ENCODE measurements at regions not wholly inside any gene's neighbourhood (a gene's known extent, or its start where the extent isn't known, plus 50 kb on each side); places are given as distances from the start of the nearest gene placed in this dataset.

DNA sequence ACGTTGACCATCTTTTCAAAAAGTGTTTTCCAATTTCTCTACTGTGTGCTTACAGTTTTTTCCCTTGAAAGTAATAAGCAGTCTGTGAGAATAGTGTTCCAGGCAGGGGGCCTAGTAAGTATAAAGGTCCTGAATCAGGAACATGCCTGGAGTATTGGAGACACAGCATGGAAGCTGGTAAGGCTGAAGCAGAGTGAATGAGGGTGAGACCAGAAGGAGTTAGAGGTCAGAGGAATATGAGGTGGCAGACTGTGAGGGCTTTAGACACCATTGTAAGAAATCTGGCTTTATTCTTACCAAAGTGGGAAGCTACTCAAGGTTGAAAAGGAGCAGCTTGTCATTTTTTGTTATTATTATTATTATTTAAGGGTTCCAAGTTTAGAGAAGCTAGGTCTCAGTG lies 107.4 kb downstream of the CT47B1 start:
- H3K9ac ChIP-seq = no peak overlapping the region
- no peak for TF ChIP-seq CTCF (conservative IDR thresholded peaks at IDR 0.05; ENCODE audit: low read depth, low read length)
- H2AFZ ChIP-seq (ENCODE audit: low read depth) = no peak overlapping the region
- no peaks in the 10 kb centered on the region for H4K20me1 ChIP-seq (ENCODE audit: insufficient read depth)
- peaks cover 12% of the 10 kb centered on the region for H3K4me1 ChIP-seq (ENCODE audit: low read depth, poor library complexity, severe bottlenecking)
- H3K4me2 ChIP-seq = no peak overlapping the region
- no peaks in the 10 kb centered on the region for H3K79me2 ChIP-seq (ENCODE audit: insufficient read depth, low read depth)
- no peaks in the 10 kb centered on the region for H3K36me3 ChIP-seq (ENCODE audit: insufficient read depth)
- H3K27me3 ChIP-seq (ENCODE audit: insufficient read depth, low read depth) = no peaks in the 10 kb centered on the region
- H3K27ac ChIP-seq = no peak overlapping the region
- H3K4me3 ChIP-seq (IDR thresholded peaks at IDR 0.05; ENCODE audit: insufficient read depth, low read depth, low read length) = no peak overlapping the region

DNA sequence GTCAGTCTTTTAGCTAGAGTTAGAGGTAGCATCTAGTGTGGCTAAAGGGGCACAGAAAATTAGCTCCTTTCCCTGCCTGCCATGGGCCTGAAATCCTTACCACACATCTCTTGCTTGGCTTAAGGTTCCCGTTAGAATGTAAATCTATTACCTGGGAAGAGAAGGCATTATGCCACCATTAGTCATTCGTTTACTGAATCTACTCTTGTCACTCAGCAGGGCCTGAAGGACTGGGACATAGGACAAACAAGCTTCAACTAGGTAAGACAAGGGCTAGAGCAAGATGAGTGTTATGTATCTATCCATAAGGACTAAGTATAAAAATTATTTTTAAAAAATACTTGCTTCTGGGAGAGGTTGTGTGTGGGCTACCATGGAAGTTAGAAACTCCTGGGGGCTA lies 112.4 kb downstream of the CT47B1 start:
- H4K20me1 ChIP-seq (ENCODE audit: insufficient read depth) = no peaks in the 10 kb centered on the region
- no peak for TF ChIP-seq CTCF (conservative IDR thresholded peaks at IDR 0.05; ENCODE audit: low read depth, low read length)
- no peaks in the 10 kb centered on the region for H3K27me3 ChIP-seq (ENCODE audit: insufficient read depth, low read depth)
- no peak overlapping the region for H3K27ac ChIP-seq
- H3K4me1 ChIP-seq (ENCODE audit: low read depth, poor library complexity, severe bottlenecking) = no peaks in the 10 kb centered on the region
- H3K4me3 ChIP-seq (IDR thresholded peaks at IDR 0.05; ENCODE audit: insufficient read depth, low read depth, low read length) = no peak overlapping the region
- no peaks in the 10 kb centered on the region for H3K36me3 ChIP-seq (ENCODE audit: insufficient read depth)
- H3K4me2 ChIP-seq = no peak overlapping the region
- H2AFZ ChIP-seq (ENCODE audit: low read depth) = no peak overlapping the region
- no peaks in the 10 kb centered on the region for H3K79me2 ChIP-seq (ENCODE audit: insufficient read depth, low read depth)
- no peak overlapping the region for H3K9ac ChIP-seq

DNA sequence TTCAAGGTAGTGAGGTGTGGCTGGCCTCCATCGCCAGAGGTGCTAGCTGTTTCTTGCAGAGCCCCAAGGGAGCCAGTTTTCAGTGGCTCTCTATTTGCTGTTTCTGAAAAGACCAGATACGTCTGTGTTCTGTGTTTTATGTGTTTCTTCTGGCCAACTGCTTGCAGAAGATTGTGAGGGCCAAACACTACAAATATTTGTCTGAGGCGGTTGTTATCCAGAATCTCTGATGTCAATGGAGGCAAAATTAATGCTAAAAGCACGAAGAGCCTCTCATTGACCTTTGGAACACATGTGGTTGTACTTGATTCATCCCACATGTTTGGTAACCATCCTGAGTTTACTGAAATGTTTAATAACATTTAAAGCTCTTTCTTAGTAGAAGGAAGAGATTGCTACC lies 113.9 kb downstream of the CT47B1 start:
- H3K36me3 ChIP-seq (ENCODE audit: insufficient read depth) = no peaks in the 10 kb centered on the region
- no peak overlapping the region for H3K4me2 ChIP-seq
- H3K4me3 ChIP-seq (IDR thresholded peaks at IDR 0.05; ENCODE audit: insufficient read depth, low read depth, low read length) = no peak overlapping the region
- TF ChIP-seq CTCF (conservative IDR thresholded peaks at IDR 0.05; ENCODE audit: low read depth, low read length) = no peak
- no peaks in the 10 kb centered on the region for H4K20me1 ChIP-seq (ENCODE audit: insufficient read depth)
- H3K27me3 ChIP-seq (ENCODE audit: insufficient read depth, low read depth) = no peaks in the 10 kb centered on the region
- H3K4me1 ChIP-seq (ENCODE audit: low read depth, poor library complexity, severe bottlenecking) = no peaks in the 10 kb centered on the region
- no peak overlapping the region for H3K9ac ChIP-seq
- no peaks in the 10 kb centered on the region for H3K79me2 ChIP-seq (ENCODE audit: insufficient read depth, low read depth)
- no peak overlapping the region for H3K27ac ChIP-seq
- H2AFZ ChIP-seq (ENCODE audit: low read depth) = no peak overlapping the region

DNA sequence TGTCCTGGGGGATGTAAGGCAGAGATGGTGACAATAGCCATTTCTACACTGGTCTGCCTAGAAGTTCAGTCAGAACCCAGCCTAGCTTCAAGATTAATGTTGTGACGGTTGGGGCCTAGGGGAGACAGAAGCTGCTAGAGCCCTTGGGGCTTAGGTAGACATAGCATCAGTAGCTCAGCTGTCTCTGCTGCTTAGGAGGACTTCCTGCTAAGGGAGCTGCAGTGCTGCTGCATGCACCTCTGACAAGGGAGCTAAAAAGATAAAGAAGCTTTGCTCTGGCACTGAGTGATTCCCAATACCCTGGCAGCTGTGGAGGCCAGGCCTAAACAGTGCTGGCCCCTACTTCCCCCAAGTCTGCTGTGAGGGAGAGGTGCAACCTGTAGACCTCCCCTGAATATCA lies 116.0 kb downstream of the CT47B1 start:
- Histone ChIP-seq H3K27ac (no peak overlapping the region), H3K79me2 (ENCODE audit: insufficient read depth, low read depth) (no peaks in the 10 kb centered on the region), H4K20me1 (ENCODE audit: insufficient read depth) (no peaks in the 10 kb centered on the region), H2AFZ (ENCODE audit: low read depth) (no peak overlapping the region), H3K27me3 (ENCODE audit: insufficient read depth, low read depth) (no peaks in the 10 kb centered on the region), H3K36me3 (ENCODE audit: insufficient read depth) (no peaks in the 10 kb centered on the region), H3K4me2 (no peak overlapping the region), H3K4me3 (IDR thresholded peaks at IDR 0.05; ENCODE audit: insufficient read depth, low read depth, low read length) (no peak overlapping the region), H3K4me1 (ENCODE audit: low read depth, poor library complexity, severe bottlenecking) (no peaks in the 10 kb centered on the region), H3K9ac (no peak overlapping the region)
- no peak for TF ChIP-seq CTCF (conservative IDR thresholded peaks at IDR 0.05; ENCODE audit: low read depth, low read length)

Data from KMS-11 (cell line).